Gastrocnemius medialis (tissue), 4 donors: ENCODE measurements at regions not wholly inside any gene's neighbourhood (a gene's known extent, or its start where the extent isn't known, plus 50 kb on each side); places are given as distances from the start of the nearest gene placed in this dataset.

Experiments used
- ATAC-seq, 2 donors: fragments of 150-250 bp; one replicate each; pipeline ENCODE4 v1.9.1; 2016
- DNase-seq, 2 donors: peaks; one replicate each; pipeline ENCODE4 v3.0.0-alpha.2; 2019
- H3K27ac ChIP-seq, 4 donors: fragments of 200-600 bp; sonication (generic); 1 replicate in 1 of 4; 2 replicates in 3 of 4; pipeline ENCODE4 v1.5.1; 2016 to 2018; ENCODE audit warnings: mild to moderate bottlenecking in 2 of 4, moderate library complexity in 1 of 4
- H3K27me3 ChIP-seq, 3 donors: fragments of 200-600 bp; sonication (generic) in 2 of 3; 1 replicate in 1 of 3; 2 replicates in 2 of 3; pipeline versions ENCODE4 v1.5.1 to v1.6.0; 2016 to 2019; ENCODE audit warnings: mild to moderate bottlenecking in 1 of 3, moderate library complexity in 1 of 3
- H3K36me3 ChIP-seq, 2 donors: fragments of 200-600 bp; sonication (generic) in 1 of 2; one replicate each; pipeline ENCODE4 v1.5.1; 2017 to 2018
- H3K4me1 ChIP-seq, 2 donors: fragments of 200-600 bp; sonication (generic) in 1 of 2; one replicate each; pipeline ENCODE4 v1.5.1; 2016 to 2017; ENCODE audit warnings: mild to moderate bottlenecking in 2 of 2
- H3K4me3 ChIP-seq, 4 donors: fragments of 200-600 bp; sonication (generic) in 3 of 4; 1 replicate in 1 of 4; 2 replicates in 3 of 4; pipeline ENCODE4 v1.5.1; 2016 to 2019; ENCODE audit warnings: mild to moderate bottlenecking in 2 of 4
- H3K9me3 ChIP-seq, 3 donors: fragments of 200-600 bp; sonication (generic) in 2 of 3; 1 replicate in 1 of 3; 2 replicates in 2 of 3; pipeline ENCODE4 v1.5.1; 2016 to 2019
- POLR2A ChIP-seq, 2 donors: fragments of 450-650 bp; IDR thresholded peaks; one replicate each; pipeline ENCODE4 v1.6.1; 2017; ENCODE audit warnings: antibody characterized with exemption in 2 of 2, mild to moderate bottlenecking in 2 of 2, moderate library complexity in 2 of 2
- in situ Hi-C, 4 donors: fragments of 200-750 bp; cut with MboI; loops; one replicate each; pipeline versions ENCODE4 v1.15.0 to v1.8.0; 2017; ENCODE audit warnings: low sequenced_read_pairs in 4 of 4
- intact Hi-C: fragments of 100-400 bp; cut with DNase I; formaldehyde crosslinking; loops from one replicate; pipeline ENCODE4 v1.15.1; 2023; ENCODE audit warnings: low total_unique reads
- TF ChIP-seq, protein P1 (sequence below), 5 experiments: fragments of 450-650 bp in 3 of 5; fragments of 200-600 bp in 2 of 5; sonication (generic) in 2 of 5; IDR thresholded peaks in 4 of 5; conservative IDR thresholded peaks in 1 of 5; 1 replicate in 4 of 5; 2 replicates in 1 of 5; pipeline ENCODE4 v1.5.1; 2016 to 2019; ENCODE audit warnings: antibody characterized with exemption in 5 of 5, mild to moderate bottlenecking in 3 of 5, moderate library complexity in 3 of 5

DNA sequence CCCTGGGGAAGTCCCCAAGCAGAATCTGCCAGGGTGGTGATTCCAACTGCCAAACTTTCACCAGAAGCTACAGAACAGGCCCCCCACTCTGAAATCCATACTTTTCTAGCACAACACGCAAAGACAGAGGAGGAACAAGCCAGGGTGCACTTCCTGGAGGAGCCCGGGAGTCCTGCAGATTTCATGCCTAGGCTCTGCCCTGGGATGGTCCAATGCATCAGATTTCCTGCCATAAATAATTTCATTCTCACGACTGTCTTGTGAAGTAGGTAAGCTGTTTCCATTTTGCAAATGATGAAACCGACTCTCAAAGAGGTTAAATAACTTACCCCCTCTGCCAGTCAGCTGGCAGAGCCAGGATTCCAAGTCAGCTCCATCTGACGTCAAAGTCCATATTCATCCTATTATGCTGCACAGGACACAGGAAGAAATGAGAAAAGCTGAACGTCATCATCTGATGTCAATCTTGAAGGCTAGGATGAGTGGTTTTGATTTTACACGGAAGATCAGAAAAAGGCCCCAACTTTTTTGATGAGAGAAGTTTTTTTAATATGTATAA lies 134.8 kb upstream of the IGF1R start:
- Histone ChIP-seq H3K27me3 (no peaks in the 10 kb centered on the region), H3K27ac (no peak overlapping the region), H3K36me3 (no peaks in the 10 kb centered on the region), H3K4me3 (no peak overlapping the region), H3K9me3 (no peaks in the 10 kb centered on the region), H3K4me1 (no peaks in the 10 kb centered on the region)
- in situ Hi-C loops (loop anchor here in 2 of 4 donors (10.0 to 25.0 kb wide), 4 partner anchors 141 to 571 kb away; no protein-coding TSS in a partner anchor), intact Hi-C loops (no loop called here)
- ATAC-seq (no peak), DNase-seq (no peak)
- TF ChIP-seq POLR2A (IDR thresholded peaks at IDR 0.05): no peak
- TF ChIP-seq, protein P1, sequence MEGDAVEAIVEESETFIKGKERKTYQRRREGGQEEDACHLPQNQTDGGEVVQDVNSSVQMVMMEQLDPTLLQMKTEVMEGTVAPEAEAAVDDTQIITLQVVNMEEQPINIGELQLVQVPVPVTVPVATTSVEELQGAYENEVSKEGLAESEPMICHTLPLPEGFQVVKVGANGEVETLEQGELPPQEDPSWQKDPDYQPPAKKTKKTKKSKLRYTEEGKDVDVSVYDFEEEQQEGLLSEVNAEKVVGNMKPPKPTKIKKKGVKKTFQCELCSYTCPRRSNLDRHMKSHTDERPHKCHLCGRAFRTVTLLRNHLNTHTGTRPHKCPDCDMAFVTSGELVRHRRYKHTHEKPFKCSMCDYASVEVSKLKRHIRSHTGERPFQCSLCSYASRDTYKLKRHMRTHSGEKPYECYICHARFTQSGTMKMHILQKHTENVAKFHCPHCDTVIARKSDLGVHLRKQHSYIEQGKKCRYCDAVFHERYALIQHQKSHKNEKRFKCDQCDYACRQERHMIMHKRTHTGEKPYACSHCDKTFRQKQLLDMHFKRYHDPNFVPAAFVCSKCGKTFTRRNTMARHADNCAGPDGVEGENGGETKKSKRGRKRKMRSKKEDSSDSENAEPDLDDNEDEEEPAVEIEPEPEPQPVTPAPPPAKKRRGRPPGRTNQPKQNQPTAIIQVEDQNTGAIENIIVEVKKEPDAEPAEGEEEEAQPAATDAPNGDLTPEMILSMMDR (IDR thresholded peaks at IDR 0.05 in 4 of 5, conservative IDR thresholded peaks at IDR 0.05 in 1 of 5): no peak

DNA sequence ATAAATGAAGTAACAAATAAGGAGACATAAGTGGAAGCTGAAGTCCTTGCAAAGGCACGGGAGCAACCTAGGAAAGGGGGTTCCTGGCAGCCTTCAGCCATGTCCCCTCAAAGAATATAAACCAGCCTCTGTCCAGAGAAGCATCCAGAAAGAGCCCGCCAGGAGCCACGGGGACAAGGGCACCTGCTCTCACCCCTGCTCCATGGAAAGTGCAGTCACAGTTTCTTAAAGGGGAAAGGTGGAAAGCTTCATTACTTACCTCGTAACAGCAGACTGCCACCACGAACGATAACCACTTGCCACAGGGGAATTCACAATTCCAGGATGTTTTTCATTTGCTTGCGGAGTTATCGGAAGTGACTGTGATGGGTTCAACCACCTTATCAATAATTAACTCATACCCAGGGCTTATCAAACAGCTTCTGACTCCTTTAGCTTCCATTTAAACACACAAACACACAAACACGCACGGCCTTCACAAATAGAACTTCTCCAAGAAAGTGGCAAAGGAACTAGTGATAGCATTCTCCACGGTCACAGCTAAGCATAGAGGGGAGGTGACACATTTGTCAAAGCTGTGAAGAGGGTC lies 134.2 kb upstream of the IGF1R start:
- no peaks in the 10 kb centered on the region for H3K27me3 ChIP-seq
- no peaks in the 10 kb centered on the region for H3K9me3 ChIP-seq
- H3K4me3 ChIP-seq: no peak overlapping the region
- DNase-seq (no peak), ATAC-seq (no peak)
- H3K27ac ChIP-seq: no peak overlapping the region
- in situ Hi-C loops: loop anchor here in 2 of 4 donors (10.0 to 25.0 kb wide), 4 partner anchors 141 to 571 kb away; no protein-coding TSS in a partner anchor
- H3K4me1 ChIP-seq: no peaks in the 10 kb centered on the region
- H3K36me3 ChIP-seq: no peaks in the 10 kb centered on the region
- intact Hi-C loops: no loop called here
- TF ChIP-seq POLR2A (IDR thresholded peaks at IDR 0.05): no peak
- TF ChIP-seq, protein P1 (IDR thresholded peaks at IDR 0.05 in 4 of 5, conservative IDR thresholded peaks at IDR 0.05 in 1 of 5): no peak

DNA sequence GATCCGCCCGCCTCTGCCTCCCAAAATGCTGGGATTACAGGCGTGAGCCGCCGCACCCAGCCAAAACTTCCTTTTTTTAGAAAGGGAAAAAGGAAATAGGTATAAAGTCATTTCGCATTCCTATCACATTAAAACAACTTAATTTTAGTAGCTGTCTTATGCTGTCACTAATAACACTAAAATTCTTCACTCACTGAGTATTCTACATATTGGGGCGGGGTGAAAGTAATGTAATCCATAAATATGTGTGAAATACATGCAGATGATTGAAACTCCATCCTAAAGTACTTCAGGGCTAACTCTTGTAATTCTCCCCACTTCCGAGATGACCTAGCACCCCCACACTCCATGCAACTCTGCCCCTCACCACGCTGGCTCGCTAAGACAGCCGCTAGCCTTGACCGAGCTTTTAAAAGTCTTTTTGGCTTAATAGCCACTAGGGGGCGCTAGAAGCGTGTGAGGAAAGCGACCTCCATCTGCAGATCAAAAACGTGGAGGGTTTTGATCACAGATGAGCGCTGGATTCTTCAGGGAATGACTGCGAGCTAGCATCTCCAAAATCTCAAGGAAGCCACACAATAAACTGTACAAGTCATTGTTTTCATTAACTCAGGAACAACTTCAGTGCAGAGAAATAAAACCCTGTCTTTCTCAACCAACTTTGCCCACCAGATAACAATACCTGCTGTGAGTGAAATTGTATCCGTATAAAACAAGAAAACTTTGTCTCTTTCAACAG lies 129.3 kb upstream of the IGF1R start:
- DNase-seq: no peak
- intact Hi-C loops: loop anchor here (1.0 to 5.0 kb wide), 3 partner anchors 140 to 558 kb away; no protein-coding TSS in a partner anchor

DNA sequence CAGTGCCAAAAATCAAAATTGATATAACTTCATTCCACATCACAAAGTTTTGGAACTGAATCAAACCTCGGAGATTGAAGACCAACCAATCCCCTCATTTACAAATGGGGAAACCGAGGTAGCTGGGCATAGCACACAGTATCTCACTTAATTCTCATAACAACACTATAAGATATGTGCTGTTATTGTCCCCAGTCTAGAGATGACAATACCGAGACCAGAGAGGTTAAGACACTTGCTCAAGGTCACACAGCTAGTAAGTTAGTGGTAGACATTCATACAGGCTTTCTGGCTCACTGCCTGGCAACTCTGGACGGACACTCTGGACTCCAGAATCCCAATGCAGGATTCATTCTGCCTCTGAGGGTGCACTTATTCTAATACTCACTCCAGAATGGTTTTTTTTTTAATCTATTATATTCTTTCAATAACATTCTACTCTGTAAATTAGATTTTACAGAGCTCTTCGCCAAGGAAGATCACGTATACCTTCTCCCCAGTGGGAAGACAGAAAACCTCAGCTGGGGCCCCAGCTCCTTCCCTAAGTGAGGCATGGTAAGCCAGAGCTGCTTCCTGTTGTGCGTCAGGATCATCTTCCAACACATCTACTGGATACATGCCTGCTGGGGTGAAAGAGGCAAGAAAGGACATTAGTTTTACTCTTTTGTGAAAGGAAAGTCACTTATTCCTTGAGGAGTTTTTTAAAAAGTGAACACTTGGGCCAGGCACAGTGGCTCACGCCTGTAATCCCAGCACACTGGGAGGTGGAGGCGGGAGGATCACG lies 128.4 kb upstream of the IGF1R start:
- ATAC-seq: no peak
- Histone ChIP-seq H3K27me3 (no peaks in the 10 kb centered on the region), H3K4me3 (no peak overlapping the region), H3K9me3 (no peaks in the 10 kb centered on the region), H3K27ac (no peak overlapping the region), H3K36me3 (no peaks in the 10 kb centered on the region), H3K4me1 (no peaks in the 10 kb centered on the region)
- in situ Hi-C loops: loop anchor here (5.0 to 25.0 kb wide), 8 partner anchors 122 to 565 kb away; no protein-coding TSS in a partner anchor
- intact Hi-C loops: loop anchor here (1.0 to 5.0 kb wide), 3 partner anchors 139 to 557 kb away; no protein-coding TSS in a partner anchor
- no peak for TF ChIP-seq POLR2A (IDR thresholded peaks at IDR 0.05)
- TF ChIP-seq, protein P1 (IDR thresholded peaks at IDR 0.05 in 4 of 5, conservative IDR thresholded peaks at IDR 0.05 in 1 of 5): no peak
- no peak for DNase-seq

More for the DNA sequence above, 129.3 kb upstream of the IGF1R start:
- TF ChIP-seq, protein P1 (IDR thresholded peaks at IDR 0.05 in 4 of 5, conservative IDR thresholded peaks at IDR 0.05 in 1 of 5): peak; percentile 67 to 90 (median 79)
- TF ChIP-seq POLR2A (IDR thresholded peaks at IDR 0.05): no peak
- in situ Hi-C loops: loop anchor here (5.0 to 25.0 kb wide), 8 partner anchors 123 to 566 kb away; no protein-coding TSS in a partner anchor
- Histone ChIP-seq H3K4me3 (no peak overlapping the region), H3K27me3 (no peaks in the 10 kb centered on the region), H3K9me3 (no peaks in the 10 kb centered on the region), H3K4me1 (no peaks in the 10 kb centered on the region), H3K36me3 (no peaks in the 10 kb centered on the region), H3K27ac (no peak overlapping the region)
- peak; percentile 68 to 82 for ATAC-seq
